Activated CD8-positive, alpha-beta T cell treated with anti-CD3 and anti-CD28 coated beads, Interleukin-2, amount 10 ng/mL, durations not matched to agents 7 days and 5 days (primary cell): ENCODE measurements at regions not wholly inside any gene's neighbourhood (a gene's known extent, or its start where the extent isn't known, plus 50 kb on each side); places are given as distances from the start of the nearest gene placed in this dataset.
"Not testable (repeated sequence)": the region's sequence is repeated elsewhere in the genome, so short reads cannot be mapped to it uniquely, and the experiment has no call there.

Experiments used
- ATAC-seq: fragments of 150-1000 bp; cut with Tn5 transposase; one replicate; pipeline ENCODE4 v1.10.0; 2021; ENCODE audit warnings: moderate library complexity
- CTCF ChIA-PET: fragments of 350-600 bp; sonication (Branson Sonifier 250); formaldehyde crosslinking; loops from one replicate; lab custom pipeline; 2021; ENCODE audit warnings: antibody characterized with exemption; lab: Charles Lee
- POLR2A ChIA-PET: fragments of 350-600 bp; sonication (Branson Sonifier 250); formaldehyde crosslinking; loops from one replicate; lab custom pipeline; 2021; ENCODE audit warnings: antibody characterized with exemption; lab: Charles Lee
- DNase-seq: peaks from one replicate; pipeline ENCODE4 v3.0.0-alpha.2; 2020
- H3K27ac Mint-ChIP-seq: one replicate; pipeline ENCODE4 v1.8.0; 2021; ENCODE audit warnings: mild to moderate bottlenecking, mixed read lengths
- H3K27me3 Mint-ChIP-seq: one replicate; pipeline ENCODE4 v1.8.0; 2021; ENCODE audit warnings: low read depth, mixed read lengths
- H3K36me3 Mint-ChIP-seq: one replicate; pipeline ENCODE4 v1.8.0; 2021; ENCODE audit warnings: low read depth, mixed read lengths
- H3K4me1 Mint-ChIP-seq: one replicate; pipeline ENCODE4 v1.8.0; 2021; ENCODE audit warnings: low read depth, mixed read lengths
- H3K4me3 Mint-ChIP-seq: one replicate; pipeline ENCODE4 v1.8.0; 2021; ENCODE audit warnings: mild to moderate bottlenecking, mixed read lengths
- H3K9me3 Mint-ChIP-seq: one replicate; pipeline ENCODE4 v1.8.0; 2022; ENCODE audit warnings: mixed read lengths; ENCODE audit not compliant: insufficient read depth

GRCh38 chr5:177664737-177665136 is 64.8 kb downstream of the B4GALT7 start:
- H3K4me1 Mint-ChIP-seq, DNase-seq, H3K9me3 Mint-ChIP-seq, H3K4me3 Mint-ChIP-seq, ATAC-seq, H3K27ac Mint-ChIP-seq, H3K27me3 Mint-ChIP-seq, POLR2A ChIA-PET, CTCF ChIA-PET: not testable (repeated sequence)
- peaks cover 10% of the 10 kb centered on the region for H3K36me3 Mint-ChIP-seq

- H3K4me3 Mint-ChIP-seq, H3K9me3 Mint-ChIP-seq, H3K4me1 Mint-ChIP-seq, H3K27ac Mint-ChIP-seq, CTCF ChIA-PET, DNase-seq, POLR2A ChIA-PET, H3K27me3 Mint-ChIP-seq, ATAC-seq: not testable (repeated sequence)
- peaks cover 10% of the 10 kb centered on the region for H3K36me3 Mint-ChIP-seq
Observed at GRCh38 chr5:177665172-177665571, 65.2 kb downstream of the B4GALT7 start.

GRCh38 chr5:177665960-177666359 is 66.0 kb downstream of the B4GALT7 start:
- H3K9me3 Mint-ChIP-seq, POLR2A ChIA-PET, H3K4me1 Mint-ChIP-seq, H3K27ac Mint-ChIP-seq, ATAC-seq, H3K27me3 Mint-ChIP-seq, H3K4me3 Mint-ChIP-seq, CTCF ChIA-PET, DNase-seq: not testable (repeated sequence)
- H3K36me3 Mint-ChIP-seq: peaks cover 10% of the 10 kb centered on the region

- peak overlapping the region; percentile 51 for H3K4me3 Mint-ChIP-seq
Observed at GRCh38 chr5:177671035-177671754, 71.3 kb downstream of the B4GALT7 start.

GRCh38 chr5:177671755-177672690 is 72.1 kb downstream of the B4GALT7 start:
- POLR2A ChIA-PET, H3K4me3 Mint-ChIP-seq, CTCF ChIA-PET, H3K27me3 Mint-ChIP-seq, H3K36me3 Mint-ChIP-seq, H3K4me1 Mint-ChIP-seq, H3K9me3 Mint-ChIP-seq, H3K27ac Mint-ChIP-seq: not testable (repeated sequence)
- DNase-seq: peak; percentile 69
- peak; percentile 81 for ATAC-seq

More at GRCh38 chr5:177671035-177671754, 71.3 kb downstream of the B4GALT7 start:
- POLR2A ChIA-PET, H3K4me1 Mint-ChIP-seq, DNase-seq, H3K9me3 Mint-ChIP-seq, H3K27me3 Mint-ChIP-seq, H3K36me3 Mint-ChIP-seq, CTCF ChIA-PET, H3K27ac Mint-ChIP-seq: not testable (repeated sequence)
- ATAC-seq: peak; percentile 58
